ENCODE measurements at regions not wholly inside any gene's neighbourhood (a gene's known extent, or its start where the extent isn't known, plus 50 kb on each side); places are given as distances from the start of the nearest gene placed in this dataset.

DNA sequence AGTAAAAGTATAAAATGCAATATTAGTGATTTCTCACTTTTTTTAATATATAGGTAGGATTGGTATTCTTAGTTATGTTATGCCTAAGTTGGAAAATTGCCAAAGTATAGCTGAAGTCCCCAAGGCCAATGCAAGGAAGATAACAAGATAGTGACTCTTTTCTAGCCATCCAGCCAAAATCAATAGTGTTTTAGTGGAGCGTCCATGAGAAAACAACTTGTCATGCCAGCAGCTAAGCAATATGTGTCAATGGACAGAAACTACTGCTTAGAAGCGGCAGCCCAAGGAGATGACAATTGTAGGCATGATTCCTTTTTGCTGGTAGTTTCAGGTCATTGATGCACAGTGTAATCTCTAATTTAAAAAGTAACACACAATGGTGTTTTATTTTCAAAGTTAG lies 1444.6 kb downstream of the SUCLG1 start:
- TF ChIP-seq, protein P1, sequence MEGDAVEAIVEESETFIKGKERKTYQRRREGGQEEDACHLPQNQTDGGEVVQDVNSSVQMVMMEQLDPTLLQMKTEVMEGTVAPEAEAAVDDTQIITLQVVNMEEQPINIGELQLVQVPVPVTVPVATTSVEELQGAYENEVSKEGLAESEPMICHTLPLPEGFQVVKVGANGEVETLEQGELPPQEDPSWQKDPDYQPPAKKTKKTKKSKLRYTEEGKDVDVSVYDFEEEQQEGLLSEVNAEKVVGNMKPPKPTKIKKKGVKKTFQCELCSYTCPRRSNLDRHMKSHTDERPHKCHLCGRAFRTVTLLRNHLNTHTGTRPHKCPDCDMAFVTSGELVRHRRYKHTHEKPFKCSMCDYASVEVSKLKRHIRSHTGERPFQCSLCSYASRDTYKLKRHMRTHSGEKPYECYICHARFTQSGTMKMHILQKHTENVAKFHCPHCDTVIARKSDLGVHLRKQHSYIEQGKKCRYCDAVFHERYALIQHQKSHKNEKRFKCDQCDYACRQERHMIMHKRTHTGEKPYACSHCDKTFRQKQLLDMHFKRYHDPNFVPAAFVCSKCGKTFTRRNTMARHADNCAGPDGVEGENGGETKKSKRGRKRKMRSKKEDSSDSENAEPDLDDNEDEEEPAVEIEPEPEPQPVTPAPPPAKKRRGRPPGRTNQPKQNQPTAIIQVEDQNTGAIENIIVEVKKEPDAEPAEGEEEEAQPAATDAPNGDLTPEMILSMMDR (conservative IDR thresholded peaks at IDR 0.05; ENCODE audit: low read depth, low read length): no peak
- no peak overlapping the region for H3K4me3 ChIP-seq (ENCODE audit: low read length)
- DNase-seq (ENCODE audit: low read depth): no peak

DNA sequence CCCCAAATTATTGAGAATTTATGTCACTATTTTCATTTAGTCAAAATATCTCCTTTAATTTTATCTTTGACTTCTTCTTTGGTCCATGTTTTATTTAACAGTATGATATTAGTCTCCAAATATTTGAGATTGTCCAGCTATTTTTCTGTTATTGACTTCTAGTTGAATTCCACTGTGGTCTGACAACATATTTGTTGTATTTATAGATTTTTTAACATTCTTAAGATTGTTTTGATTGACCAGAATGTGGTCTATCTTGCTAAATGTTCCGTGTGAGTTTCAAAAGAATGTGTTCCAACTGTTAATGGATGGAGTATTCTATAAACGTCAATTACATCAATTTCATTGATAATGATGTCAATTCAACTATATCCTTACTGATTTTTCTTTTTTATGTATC lies 1452.1 kb downstream of the SUCLG1 start:
- TF ChIP-seq, protein P1 (conservative IDR thresholded peaks at IDR 0.05; ENCODE audit: low read depth, low read length): no peak
- no peak for DNase-seq (ENCODE audit: low read depth)
- no peak overlapping the region for H3K4me3 ChIP-seq (ENCODE audit: low read length)

DNA sequence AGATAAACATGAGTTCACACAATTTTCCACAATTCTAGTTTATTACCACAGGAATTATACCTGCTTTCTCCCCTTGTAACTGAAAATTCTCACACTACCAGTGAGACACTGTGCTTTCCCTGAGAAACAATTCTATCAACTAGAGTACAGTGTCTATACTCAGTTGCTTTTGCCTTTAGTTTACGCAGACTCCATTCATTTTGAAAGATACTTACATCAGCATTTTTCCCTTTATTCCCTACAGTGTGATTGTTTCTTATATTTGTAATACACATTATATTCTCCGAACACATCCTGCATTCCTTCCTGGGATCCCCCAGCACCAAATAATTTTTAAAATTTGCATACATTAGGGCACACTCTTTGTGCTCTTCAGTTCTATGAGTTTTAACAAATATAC lies 1455.5 kb downstream of the SUCLG1 start:
- no peak for DNase-seq (ENCODE audit: low read depth)
- TF ChIP-seq, protein P1 (conservative IDR thresholded peaks at IDR 0.05; ENCODE audit: low read depth, low read length): no peak

DNA sequence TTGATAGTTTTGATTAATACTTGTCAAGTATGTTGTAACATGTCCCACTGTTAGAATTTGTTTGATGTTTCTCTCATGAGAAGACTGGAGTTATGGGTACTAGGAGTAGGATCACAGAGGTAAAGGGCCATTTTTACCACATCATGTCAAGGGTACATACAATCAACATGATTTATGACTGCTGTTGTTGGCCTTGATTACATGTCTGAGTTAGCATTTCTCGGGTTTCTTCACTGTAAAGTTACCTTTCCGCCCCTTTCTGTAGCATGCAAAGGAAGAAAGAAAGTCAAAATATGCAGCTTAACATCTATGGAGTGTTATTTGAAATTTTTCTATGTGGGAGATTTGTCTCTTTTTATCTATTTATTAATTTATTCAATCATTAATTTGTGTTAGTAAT lies 1456.4 kb downstream of the SUCLG1 start:
- no peak overlapping the region for H3K4me3 ChIP-seq (ENCODE audit: low read length)
- TF ChIP-seq, protein P1 (conservative IDR thresholded peaks at IDR 0.05; ENCODE audit: low read depth, low read length): no peak
- DNase-seq (ENCODE audit: low read depth): no peak

More for the DNA sequence above, 1455.5 kb downstream of the SUCLG1 start:
- no peak overlapping the region for H3K4me3 ChIP-seq (ENCODE audit: low read length)

DNA sequence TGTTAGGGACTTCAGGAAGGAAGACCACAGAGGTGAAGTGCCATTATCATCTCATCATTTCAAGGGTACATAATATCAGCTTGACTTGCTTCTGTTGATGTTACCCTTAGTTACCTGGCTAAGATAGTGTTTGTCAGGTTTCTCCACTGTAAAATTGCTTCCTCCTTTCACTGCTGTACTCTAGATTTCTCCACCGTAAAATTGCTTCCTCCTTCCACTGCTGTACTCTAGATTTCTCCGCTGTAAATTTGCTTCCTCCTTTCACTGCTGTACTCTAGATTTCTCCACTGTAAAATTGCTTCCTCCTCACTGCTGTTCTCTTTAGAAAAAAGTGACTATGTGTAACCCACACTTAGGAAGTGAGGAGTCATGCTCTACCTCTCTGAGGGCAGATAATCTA lies 1460.3 kb downstream of the SUCLG1 start:
- no peak for DNase-seq (ENCODE audit: low read depth)
- TF ChIP-seq, protein P1 (conservative IDR thresholded peaks at IDR 0.05; ENCODE audit: low read depth, low read length): no peak
- no peak overlapping the region for H3K4me3 ChIP-seq (ENCODE audit: low read length)

DNA sequence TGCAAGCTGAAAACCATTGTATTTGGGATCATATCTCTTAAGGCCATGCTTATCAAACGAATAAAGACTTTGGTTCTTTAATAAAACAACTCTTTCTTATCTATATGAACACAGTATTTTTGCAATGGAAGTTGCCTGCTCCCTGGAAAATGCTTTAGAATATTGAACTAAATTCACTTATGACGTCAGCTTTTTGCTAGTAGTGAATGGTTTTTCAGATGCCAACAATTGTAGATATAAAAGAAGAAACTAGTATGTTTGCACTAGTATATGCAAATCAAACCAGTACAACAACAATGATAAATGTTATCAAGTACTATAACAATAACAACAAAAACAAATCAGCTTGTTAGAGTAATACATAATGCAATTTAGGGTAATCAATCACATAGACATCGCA lies 1462.9 kb downstream of the SUCLG1 start:
- H3K4me3 ChIP-seq (ENCODE audit: low read length): no peak overlapping the region
- TF ChIP-seq, protein P1 (conservative IDR thresholded peaks at IDR 0.05; ENCODE audit: low read depth, low read length): no peak
- no peak for DNase-seq (ENCODE audit: low read depth)

DNA sequence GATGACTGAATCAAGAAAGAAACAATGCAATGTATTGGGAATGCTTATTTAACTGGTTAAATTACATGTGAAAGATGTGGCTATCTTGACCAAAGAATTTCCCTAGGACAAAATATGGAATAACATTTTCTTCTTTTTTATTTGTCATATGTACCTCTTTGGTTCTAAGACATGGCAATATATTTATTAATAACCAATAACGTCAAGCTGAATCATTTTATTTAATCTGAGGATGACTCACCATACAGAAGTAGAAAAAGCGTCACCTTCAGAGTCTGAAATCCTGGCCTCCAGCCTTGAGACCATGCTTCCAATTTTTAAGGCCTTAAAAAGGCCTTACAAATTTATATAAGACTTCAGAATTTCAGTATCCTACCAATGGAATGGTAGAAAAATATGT lies 1464.9 kb downstream of the SUCLG1 start:
- no peak for DNase-seq (ENCODE audit: low read depth)
- no peak overlapping the region for H3K4me3 ChIP-seq (ENCODE audit: low read length)
- TF ChIP-seq, protein P1 (conservative IDR thresholded peaks at IDR 0.05; ENCODE audit: low read depth, low read length): no peak
